ENCODE measurements at regions not wholly inside any gene's neighbourhood (a gene's known extent, or its start where the extent isn't known, plus 50 kb on each side); places are given as distances from the start of the nearest gene placed in this dataset.

GRCh38 chr10:31622978-31623377 lies 304.0 kb downstream of the ZEB1 start:
- no peak for TF ChIP-seq CTCF (IDR thresholded peaks at IDR 0.05)
- no peak for TF ChIP-seq NR3C1 (IDR thresholded peaks at IDR 0.05)
- no peak for TF ChIP-seq ZSCAN20 (CRISPR knock-in tag; IDR thresholded peaks at IDR 0.05)
- TF ChIP-seq ZNF302 (CRISPR knock-in tag; IDR thresholded peaks at IDR 0.05) = no peak
- TF ChIP-seq JUN (IDR thresholded peaks at IDR 0.05) = no peak
